OCI-LY1 (cell line): ENCODE measurements at regions not wholly inside any gene's neighbourhood (a gene's known extent, or its start where the extent isn't known, plus 50 kb on each side); places are given as distances from the start of the nearest gene placed in this dataset.

Experiments
- H2AFZ ChIP-seq: fragments of 200-600 bp; sonication (generic), shearing (Covaris generic); 2 replicates; pipeline ENCODE4 v1.6.0; 2014; ENCODE audit warnings: antibody characterized with exemption, mild to moderate bottlenecking, low read length
- H3F3A ChIP-seq: fragments of 200-600 bp; sonication (generic), shearing (Covaris generic); 2 replicates; pipeline ENCODE4 v1.6.0; 2014; ENCODE audit warnings: mild to moderate bottlenecking, antibody characterized with exemption, low read length, moderate library complexity; ENCODE audit not compliant: insufficient read depth
- H3K27ac ChIP-seq: fragments of 200-600 bp; sonication (generic); 2 replicates; pipeline ENCODE4 v1.5.1; 2014; ENCODE audit warnings: low read length, mixed run types, mild to moderate bottlenecking, low read depth; ENCODE audit not compliant: poor library complexity, severe bottlenecking
- H3K27me3 ChIP-seq: fragments of 200-600 bp; sonication (generic); 2 replicates; pipeline ENCODE4 v1.6.0; 2014; ENCODE audit warnings: antibody characterized with exemption, mild to moderate bottlenecking, low read length, moderate library complexity; ENCODE audit not compliant: insufficient read depth
- H3K36me3 ChIP-seq: fragments of 200-600 bp; sonication (generic); 2 replicates; pipeline ENCODE4 v1.6.1; 2014; ENCODE audit warnings: mild to moderate bottlenecking, antibody characterized with exemption, low read length, moderate library complexity, mixed read lengths; ENCODE audit not compliant: insufficient read depth
- H3K4me1 ChIP-seq: fragments of 200-600 bp; sonication (generic); 2 replicates; pipeline ENCODE4 v1.5.1; 2014; ENCODE audit warnings: mild to moderate bottlenecking, low read length, moderate library complexity; ENCODE audit not compliant: insufficient read depth, severe bottlenecking
- H3K4me2 ChIP-seq: fragments of 200-600 bp; sonication (generic), shearing (Covaris generic); 2 replicates; pipeline ENCODE4 v1.6.1; 2014; ENCODE audit warnings: low read length
- H3K4me3 ChIP-seq: fragments of 200-600 bp; sonication (generic); 2 replicates; pipeline ENCODE4 v1.5.1; 2014; ENCODE audit warnings: low read length, low read depth, mild to moderate bottlenecking, mixed read lengths; ENCODE audit not compliant: poor library complexity, severe bottlenecking
- H3K79me2 ChIP-seq: fragments of 200-600 bp; shearing (Covaris generic); 2 replicates; pipeline ENCODE4 v1.6.1; 2016; ENCODE audit warnings: mixed run types, low read length, mixed read lengths; ENCODE audit not compliant: insufficient read depth
- H3K9ac ChIP-seq: fragments of 200-600 bp; sonication (generic), shearing (Covaris generic); 2 replicates; pipeline ENCODE4 v1.6.1; 2014; ENCODE audit warnings: mild to moderate bottlenecking, low read length, mixed read lengths
- H3K9me2 ChIP-seq: fragments of 200-600 bp; sonication (generic), shearing (Covaris generic); 2 replicates; pipeline ENCODE4 v1.6.1; 2014; ENCODE audit warnings: low read depth, mild to moderate bottlenecking, low read length, mixed read lengths
- H3K9me3 ChIP-seq: fragments of 200-600 bp; shearing (Covaris generic); 2 replicates; pipeline ENCODE4 v1.6.1; 2014; ENCODE audit warnings: low read length, mixed read lengths
- H4K20me1 ChIP-seq: fragments of 200-600 bp; sonication (generic), shearing (Covaris generic); 2 replicates; pipeline ENCODE4 v1.6.0; 2016; ENCODE audit warnings: mild to moderate bottlenecking, low read length; ENCODE audit not compliant: insufficient read depth
- CTCF ChIP-seq: fragments of 200-600 bp; sonication (generic), shearing (Covaris generic); IDR thresholded peaks from 2 replicates; pipeline ENCODE4 v1.5.1; 2017; ENCODE audit warnings: mild to moderate bottlenecking, antibody characterized with exemption, low read length, moderate library complexity, mixed read lengths
- EZH2 ChIP-seq: fragments of 200-600 bp; sonication (generic), shearing (Covaris generic); IDR thresholded peaks from 2 replicates; pipeline ENCODE4 v1.8.0; 2017; ENCODE audit warnings: borderline replicate concordance, mixed run types, mild to moderate bottlenecking, antibody characterized with exemption, low read length, moderate library complexity, mixed read lengths

GRCh38 chr2:13046557-13047165 lies 329.9 kb downstream of the TRIB2 start:
- no peak overlapping the region for H3K4me3 ChIP-seq
- no peaks in the 10 kb centered on the region for H4K20me1 ChIP-seq
- no peaks in the 10 kb centered on the region for H3K9me3 ChIP-seq
- no peaks in the 10 kb centered on the region for H3K9me2 ChIP-seq
- H3K4me1 ChIP-seq = no peaks in the 10 kb centered on the region
- H3F3A ChIP-seq = no peaks in the 10 kb centered on the region
- no peaks in the 10 kb centered on the region for H3K79me2 ChIP-seq
- no peak overlapping the region for H3K9ac ChIP-seq
- no peaks in the 10 kb centered on the region for H3K36me3 ChIP-seq
- no peak overlapping the region for H2AFZ ChIP-seq
- no peak overlapping the region for H3K27ac ChIP-seq
- H3K27me3 ChIP-seq = no peaks in the 10 kb centered on the region
- no peak overlapping the region for H3K4me2 ChIP-seq
- TF ChIP-seq CTCF = peak; percentile 43; the same call in 1 of the 2 replicates
- no peak for TF ChIP-seq EZH2

DNA sequence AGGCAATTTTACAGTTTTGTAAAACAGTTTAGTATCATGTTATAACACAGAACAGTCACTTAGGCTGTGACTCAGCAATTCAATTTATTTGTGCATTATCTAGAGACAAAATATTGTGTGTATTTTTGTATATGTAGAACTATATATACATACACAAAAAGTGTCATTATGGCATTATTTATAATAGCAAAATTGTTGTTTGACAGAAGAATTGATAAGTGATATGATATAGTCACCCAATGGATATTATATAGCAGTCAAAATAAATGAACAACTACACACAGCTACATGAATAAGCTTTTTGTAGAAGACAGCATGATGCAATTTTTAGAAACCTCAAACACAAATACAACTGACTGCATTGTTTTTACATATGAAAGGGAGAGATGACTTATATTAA lies 334.0 kb downstream of the TRIB2 start:
- no peak overlapping the region for H3K4me3 ChIP-seq
- H3K4me1 ChIP-seq = no peaks in the 10 kb centered on the region
- no peaks in the 10 kb centered on the region for H3K27me3 ChIP-seq
- no peaks in the 10 kb centered on the region for H3K9me2 ChIP-seq
- H3K36me3 ChIP-seq = no peaks in the 10 kb centered on the region
- no peak for TF ChIP-seq CTCF
- TF ChIP-seq EZH2 = no peak
- H4K20me1 ChIP-seq = no peaks in the 10 kb centered on the region
- H3K9ac ChIP-seq = no peak overlapping the region
- no peaks in the 10 kb centered on the region for H3K9me3 ChIP-seq
- no peak overlapping the region for H3K4me2 ChIP-seq
- H2AFZ ChIP-seq = no peak overlapping the region
- no peaks in the 10 kb centered on the region for H3F3A ChIP-seq
- H3K27ac ChIP-seq = no peak overlapping the region
- no peaks in the 10 kb centered on the region for H3K79me2 ChIP-seq

- TF ChIP-seq CTCF = no peak
- no peak for TF ChIP-seq EZH2
- Histone ChIP-seq H3K4me2 (no peak overlapping the region), H2AFZ (no peak overlapping the region)
These were observed 335.8 kb downstream of the TRIB2 start for GRCh38 chr2:13052547-13052946.

More at GRCh38 chr2:13052547-13052946, 335.8 kb downstream of the TRIB2 start:
- no peaks in the 10 kb centered on the region for H3K27me3 ChIP-seq
- H3K9ac ChIP-seq = no peak overlapping the region
- H3K79me2 ChIP-seq = no peaks in the 10 kb centered on the region
- no peaks in the 10 kb centered on the region for H3K9me3 ChIP-seq
- H3K9me2 ChIP-seq = no peaks in the 10 kb centered on the region
- H3K36me3 ChIP-seq = no peaks in the 10 kb centered on the region
- H3K4me1 ChIP-seq = no peaks in the 10 kb centered on the region
- H4K20me1 ChIP-seq = no peaks in the 10 kb centered on the region
- no peak overlapping the region for H3K27ac ChIP-seq
- H3F3A ChIP-seq = no peaks in the 10 kb centered on the region
- no peak overlapping the region for H3K4me3 ChIP-seq
